ENCODE measurements at regions not wholly inside any gene's neighbourhood (a gene's known extent, or its start where the extent isn't known, plus 50 kb on each side); places are given as distances from the start of the nearest gene placed in this dataset.

DNA sequence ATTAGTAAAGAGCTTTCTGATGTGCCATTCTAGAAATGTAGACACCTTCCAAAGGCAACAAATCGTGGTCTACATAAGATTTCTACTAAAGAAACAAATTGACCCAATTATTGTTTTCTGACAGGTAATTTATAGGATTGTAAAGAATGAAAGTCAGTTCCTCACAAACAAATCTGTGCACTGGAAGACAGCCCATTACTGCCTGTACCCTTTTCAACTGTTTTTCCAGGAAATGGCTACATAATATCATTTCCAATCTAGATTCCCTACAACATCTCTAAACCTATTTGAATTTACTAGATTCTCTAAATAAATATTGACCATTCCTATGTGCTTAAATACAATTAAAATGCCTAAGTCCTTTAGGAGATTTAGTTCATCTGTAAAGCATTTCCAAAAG is 939.1 kb downstream of the FSCB start:
- Histone ChIP-seq H4K20me1 (replicated peaks; ENCODE audit: insufficient read depth) (no peaks in the 10 kb centered on the region), H3K4me1 (ENCODE audit: insufficient read depth) (no peaks in the 10 kb centered on the region), H3K27ac (ENCODE audit: low read depth) (no peak overlapping the region), H3K4me3 (no peak overlapping the region), H2AFZ (no peak overlapping the region), H3K36me3 (ENCODE audit: insufficient read depth) (no peaks in the 10 kb centered on the region), H3K27me3 (ENCODE audit: insufficient read depth) (no peaks in the 10 kb centered on the region), H3K4me2 (no peak overlapping the region), H3K79me2 (replicated peaks; ENCODE audit: insufficient read depth) (no peaks in the 10 kb centered on the region), H3K9me2 (ENCODE audit: insufficient read depth) (no peaks in the 10 kb centered on the region), H3F3A (replicated peaks; ENCODE audit: low read depth) (no peaks in the 10 kb centered on the region)
- TF ChIP-seq CREB1 (CRISPR knock-in tag; IDR thresholded peaks at IDR 0.05; ENCODE audit: low read depth) (no peak), ZNF114 (CRISPR knock-in tag; IDR thresholded peaks at IDR 0.05) (no peak), STAT1 (IDR thresholded peaks at IDR 0.05; ENCODE audit: unreplicated experiment) (no peak), NANOG (IDR thresholded peaks at IDR 0.05; ENCODE audit: borderline replicate concordance) (no peak), ETS1 (IDR thresholded peaks at IDR 0.05) (no peak), EZH2phosphoT487 (IDR thresholded peaks at IDR 0.05; ENCODE audit: unreplicated experiment) (no peak), JUNB (IDR thresholded peaks at IDR 0.05; ENCODE audit: unreplicated experiment) (no peak), EZH2 (IDR thresholded peaks at IDR 0.05; ENCODE audit: low read depth, unreplicated experiment) (no peak), ZNF462 (CRISPR knock-in tag; IDR thresholded peaks at IDR 0.05) (no peak), CTCF (conservative IDR thresholded peaks at IDR 0.05; ENCODE audit: low read depth in 2 of 2) (no peak), POLR2AphosphoS5 (IDR thresholded peaks at IDR 0.05; ENCODE audit: low read depth) (no peak), ZNF331 (CRISPR knock-in tag; IDR thresholded peaks at IDR 0.05; ENCODE audit: low read depth) (no peak)
- TF ChIP-seq, protein P1, sequence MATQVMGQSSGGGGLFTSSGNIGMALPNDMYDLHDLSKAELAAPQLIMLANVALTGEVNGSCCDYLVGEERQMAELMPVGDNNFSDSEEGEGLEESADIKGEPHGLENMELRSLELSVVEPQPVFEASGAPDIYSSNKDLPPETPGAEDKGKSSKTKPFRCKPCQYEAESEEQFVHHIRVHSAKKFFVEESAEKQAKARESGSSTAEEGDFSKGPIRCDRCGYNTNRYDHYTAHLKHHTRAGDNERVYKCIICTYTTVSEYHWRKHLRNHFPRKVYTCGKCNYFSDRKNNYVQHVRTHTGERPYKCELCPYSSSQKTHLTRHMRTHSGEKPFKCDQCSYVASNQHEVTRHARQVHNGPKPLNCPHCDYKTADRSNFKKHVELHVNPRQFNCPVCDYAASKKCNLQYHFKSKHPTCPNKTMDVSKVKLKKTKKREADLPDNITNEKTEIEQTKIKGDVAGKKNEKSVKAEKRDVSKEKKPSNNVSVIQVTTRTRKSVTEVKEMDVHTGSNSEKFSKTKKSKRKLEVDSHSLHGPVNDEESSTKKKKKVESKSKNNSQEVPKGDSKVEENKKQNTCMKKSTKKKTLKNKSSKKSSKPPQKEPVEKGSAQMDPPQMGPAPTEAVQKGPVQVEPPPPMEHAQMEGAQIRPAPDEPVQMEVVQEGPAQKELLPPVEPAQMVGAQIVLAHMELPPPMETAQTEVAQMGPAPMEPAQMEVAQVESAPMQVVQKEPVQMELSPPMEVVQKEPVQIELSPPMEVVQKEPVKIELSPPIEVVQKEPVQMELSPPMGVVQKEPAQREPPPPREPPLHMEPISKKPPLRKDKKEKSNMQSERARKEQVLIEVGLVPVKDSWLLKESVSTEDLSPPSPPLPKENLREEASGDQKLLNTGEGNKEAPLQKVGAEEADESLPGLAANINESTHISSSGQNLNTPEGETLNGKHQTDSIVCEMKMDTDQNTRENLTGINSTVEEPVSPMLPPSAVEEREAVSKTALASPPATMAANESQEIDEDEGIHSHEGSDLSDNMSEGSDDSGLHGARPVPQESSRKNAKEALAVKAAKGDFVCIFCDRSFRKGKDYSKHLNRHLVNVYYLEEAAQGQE (IDR thresholded peaks at IDR 0.05; ENCODE audit: unreplicated experiment), result no peak
- Mint-ChIP-seq H3K4me1 (no peaks in the 10 kb centered on the region), H3K36me3 (ENCODE audit: low read depth) (no peaks in the 10 kb centered on the region), H3K9me3 (no peaks in the 10 kb centered on the region), H3K27me3 (ENCODE audit: insufficient read depth, low read depth, poor library complexity) (peaks cover 2% of the 10 kb centered on the region), H3K27ac (no peak overlapping the region), H3K4me3 (no peak overlapping the region)
- ATAC-seq, result no peak
- no peak for DNase-seq (ENCODE audit: low spot score)

All from GM23338 (cell line).